ENCODE measurements at regions not wholly inside any gene's neighbourhood (a gene's known extent, or its start where the extent isn't known, plus 50 kb on each side); places are given as distances from the start of the nearest gene placed in this dataset.
A peak's percentile ranks its signal among the peaks of the same experiment; 100 is the strongest.

GRCh38 chr17:34068571-34068970, 186.5 kb upstream of the CCL2 start:
- H3K4me1 Mint-ChIP-seq = no peaks in the 10 kb centered on the region
- Histone ChIP-seq H3K27me3 (ENCODE audit: insufficient read depth, low read length) (no peaks in the 10 kb centered on the region), H3K9me3 (ENCODE audit: control insufficient read depth in 1 of 2, low read length in 2 of 2) (no peaks in the 10 kb centered on the region), H3K4me1 (ENCODE audit: insufficient read depth, low read length) (no peaks in the 10 kb centered on the region), H3K4me3 (ENCODE audit: low read length in 2 of 2) (no peak overlapping the region), H3K27ac (ENCODE audit: low read depth, low read length) (no peak overlapping the region), H3K36me3 (ENCODE audit: insufficient read depth, low read length) (no peaks in the 10 kb centered on the region)
- intact Hi-C loops (cut with micrococcal nuclease) = no loop called here
- CTCF ChIA-PET (ENCODE audit: partially characterized antibody) = no interaction called here
- H3K36me3 Mint-ChIP-seq = no peaks in the 10 kb centered on the region
- H3K27ac Mint-ChIP-seq = no peak overlapping the region
- DNase-seq = no peak
- H3K9me3 Mint-ChIP-seq = peaks cover 0 to 5% (median 1%) of the 10 kb centered on the region in 8 donors
- peaks cover 0 to 6% of the 10 kb centered on the region in 2 donors for H3K27me3 Mint-ChIP-seq
- POLR2A ChIA-PET (ENCODE audit: partially characterized antibody) = no interaction called here
- no peak overlapping the region for H3K4me3 Mint-ChIP-seq

DNA sequence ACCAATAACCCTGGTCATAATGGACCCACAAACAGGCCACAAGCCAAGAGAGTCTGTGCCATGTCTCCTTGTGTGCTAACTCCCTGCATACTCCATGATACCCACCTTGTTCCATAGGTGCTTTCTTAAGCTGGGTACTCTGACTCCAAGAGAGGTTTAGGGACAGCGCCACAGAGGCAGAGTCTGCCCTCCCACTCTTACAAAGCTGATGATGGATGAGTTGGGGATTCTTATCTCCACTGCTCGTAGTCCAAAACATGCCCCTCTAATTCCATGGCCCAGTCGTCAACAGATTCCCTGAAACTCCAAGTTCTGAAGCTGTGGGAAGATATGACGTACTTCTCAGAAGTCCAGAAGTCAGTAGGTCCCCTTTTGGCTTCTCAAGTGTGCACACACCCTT, 184.4 kb upstream of the CCL2 start:
- no peak overlapping the region for H3K4me3 ChIP-seq (ENCODE audit: low read length in 2 of 2)
- Mint-ChIP-seq H3K9me3 (peaks cover 0 to 3% (median 0%) of the 10 kb centered on the region in 8 donors), H3K36me3 (no peaks in the 10 kb centered on the region), H3K4me3 (no peak overlapping the region), H3K27ac (no peak overlapping the region), H3K4me1 (no peaks in the 10 kb centered on the region), H3K27me3 (peaks cover 0 to 11% of the 10 kb centered on the region in 2 donors)
- ChIA-PET POLR2A (ENCODE audit: partially characterized antibody) (no interaction called here), CTCF (ENCODE audit: partially characterized antibody) (no interaction called here)
- no peak for DNase-seq
- H3K36me3 ChIP-seq (ENCODE audit: insufficient read depth, low read length) = no peaks in the 10 kb centered on the region
- H3K9me3 ChIP-seq (ENCODE audit: control insufficient read depth in 1 of 2, low read length in 2 of 2) = no peaks in the 10 kb centered on the region
- intact Hi-C loops (cut with micrococcal nuclease) = no loop called here
- no peaks in the 10 kb centered on the region for H3K27me3 ChIP-seq (ENCODE audit: insufficient read depth, low read length)
- H3K27ac ChIP-seq (ENCODE audit: low read depth, low read length) = no peak overlapping the region
- no peaks in the 10 kb centered on the region for H3K4me1 ChIP-seq (ENCODE audit: insufficient read depth, low read length)

GRCh38 chr17:34071886-34072420, 183.1 kb upstream of the CCL2 start:
- no peaks in the 10 kb centered on the region for H3K4me1 ChIP-seq (ENCODE audit: insufficient read depth, low read length)
- Mint-ChIP-seq H3K27me3 (peaks cover 0 to 13% of the 10 kb centered on the region in 2 donors), H3K36me3 (no peaks in the 10 kb centered on the region), H3K4me1 (no peaks in the 10 kb centered on the region), H3K27ac (no peak overlapping the region), H3K9me3 (peaks cover 0 to 3% (median 1%) of the 10 kb centered on the region in 8 donors), H3K4me3 (no peak overlapping the region)
- no peaks in the 10 kb centered on the region for H3K36me3 ChIP-seq (ENCODE audit: insufficient read depth, low read length)
- no peak overlapping the region for H3K27ac ChIP-seq (ENCODE audit: low read depth, low read length)
- CTCF ChIA-PET (ENCODE audit: partially characterized antibody) = no interaction called here
- H3K9me3 ChIP-seq (ENCODE audit: control insufficient read depth in 1 of 2, low read length in 2 of 2) = no peaks in the 10 kb centered on the region
- POLR2A ChIA-PET (ENCODE audit: partially characterized antibody) = no interaction called here
- no peaks in the 10 kb centered on the region for H3K27me3 ChIP-seq (ENCODE audit: insufficient read depth, low read length)
- DNase-seq = no peak
- H3K4me3 ChIP-seq (ENCODE audit: low read length in 2 of 2) = no peak overlapping the region
- intact Hi-C loops (cut with micrococcal nuclease) = no loop called here

DNA sequence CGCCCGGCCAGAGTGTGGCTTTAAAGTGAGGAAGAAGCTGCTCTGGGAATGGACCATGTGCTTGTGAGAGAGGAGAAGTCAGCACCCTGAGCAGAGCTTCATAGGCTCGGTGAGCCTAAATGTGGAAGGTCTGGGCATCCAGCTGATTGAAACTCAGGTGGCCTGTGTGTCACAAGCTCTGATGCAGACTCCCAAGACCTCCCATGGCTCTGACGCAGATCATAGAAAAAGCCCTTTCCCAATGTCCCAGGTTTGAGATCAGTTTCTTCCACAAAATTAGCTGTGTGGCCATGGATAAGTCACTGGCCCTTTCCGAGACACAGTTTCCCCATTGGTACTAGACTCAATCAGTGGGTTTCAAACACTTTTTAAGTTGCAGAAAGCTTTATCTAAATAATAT, 180.0 kb upstream of the CCL2 start:
- Histone ChIP-seq H3K36me3 (ENCODE audit: insufficient read depth, low read length) (no peaks in the 10 kb centered on the region), H3K4me1 (ENCODE audit: insufficient read depth, low read length) (no peaks in the 10 kb centered on the region), H3K27me3 (ENCODE audit: insufficient read depth, low read length) (no peaks in the 10 kb centered on the region), H3K4me3 (ENCODE audit: low read length in 2 of 2) (no peak overlapping the region), H3K9me3 (ENCODE audit: control insufficient read depth in 1 of 2, low read length in 2 of 2) (no peaks in the 10 kb centered on the region), H3K27ac (ENCODE audit: low read depth, low read length) (no peak overlapping the region)
- DNase-seq = peak in 1 of 5 donors; percentile 8
- no peak overlapping the region for H3K27ac Mint-ChIP-seq
- no peaks in the 10 kb centered on the region for H3K36me3 Mint-ChIP-seq
- H3K4me1 Mint-ChIP-seq = no peaks in the 10 kb centered on the region
- intact Hi-C loops (cut with micrococcal nuclease) = no loop called here
- peaks cover 1 to 18% of the 10 kb centered on the region in 2 donors for H3K27me3 Mint-ChIP-seq
- no peak overlapping the region for H3K4me3 Mint-ChIP-seq
- CTCF ChIA-PET (ENCODE audit: partially characterized antibody) = no interaction called here
- POLR2A ChIA-PET (ENCODE audit: partially characterized antibody) = no interaction called here
- peaks cover 0 to 4% (median 2%) of the 10 kb centered on the region in 8 donors for H3K9me3 Mint-ChIP-seq

- Histone ChIP-seq H3K36me3 (ENCODE audit: insufficient read depth, low read length) (no peaks in the 10 kb centered on the region), H3K27me3 (ENCODE audit: insufficient read depth, low read length) (no peaks in the 10 kb centered on the region), H3K27ac (ENCODE audit: low read depth, low read length) (no peak overlapping the region), H3K9me3 (ENCODE audit: control insufficient read depth in 1 of 2, low read length in 2 of 2) (no peaks in the 10 kb centered on the region), H3K4me3 (ENCODE audit: low read length in 2 of 2) (no peak overlapping the region), H3K4me1 (ENCODE audit: insufficient read depth, low read length) (no peaks in the 10 kb centered on the region)
- CTCF ChIA-PET (ENCODE audit: partially characterized antibody) = no interaction called here
- Mint-ChIP-seq H3K4me3 (no peak overlapping the region), H3K4me1 (no peaks in the 10 kb centered on the region), H3K9me3 (peaks cover 0 to 4% (median 0%) of the 10 kb centered on the region in 8 donors), H3K27ac (no peak overlapping the region), H3K36me3 (no peaks in the 10 kb centered on the region), H3K27me3 (peaks cover 1 to 12% of the 10 kb centered on the region in 2 donors)
- intact Hi-C loops (cut with micrococcal nuclease) = no loop called here
- DNase-seq = peak in 1 of 5 donors; percentile 5
- POLR2A ChIA-PET (ENCODE audit: partially characterized antibody) = no interaction called here
These were observed 178.1 kb upstream of the CCL2 start for GRCh38 chr17:34076743-34077631.

DNA sequence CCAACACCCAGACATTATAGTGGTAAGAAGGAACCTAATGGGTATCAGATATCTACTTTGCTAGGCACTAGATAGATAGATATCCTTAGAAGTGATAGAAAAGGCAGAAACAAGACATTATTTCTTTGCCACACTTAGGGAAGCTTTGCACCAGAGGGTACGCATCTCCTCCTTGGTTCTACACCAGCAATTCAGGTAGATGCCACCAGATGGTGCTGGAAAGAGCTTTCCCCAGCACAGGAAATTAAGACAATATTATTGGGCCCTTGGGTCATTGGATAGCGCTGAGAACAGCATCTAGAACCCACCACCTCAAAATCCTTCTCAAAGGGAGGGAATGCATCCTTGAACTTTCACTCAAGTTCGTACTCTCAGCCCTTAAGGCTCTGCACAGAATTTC, 173.8 kb upstream of the CCL2 start:
- ChIA-PET CTCF (ENCODE audit: partially characterized antibody) (no interaction called here), POLR2A (ENCODE audit: partially characterized antibody) (no interaction called here)
- Histone ChIP-seq H3K27ac (ENCODE audit: low read depth, low read length) (no peak overlapping the region), H3K36me3 (ENCODE audit: insufficient read depth, low read length) (no peaks in the 10 kb centered on the region), H3K27me3 (ENCODE audit: insufficient read depth, low read length) (no peaks in the 10 kb centered on the region), H3K4me3 (ENCODE audit: low read length in 2 of 2) (no peak overlapping the region), H3K4me1 (ENCODE audit: insufficient read depth, low read length) (no peaks in the 10 kb centered on the region), H3K9me3 (ENCODE audit: control insufficient read depth in 1 of 2, low read length in 2 of 2) (no peaks in the 10 kb centered on the region)
- peaks cover 0 to 4% (median 0%) of the 10 kb centered on the region in 8 donors for H3K9me3 Mint-ChIP-seq
- H3K4me1 Mint-ChIP-seq = no peaks in the 10 kb centered on the region
- intact Hi-C loops (cut with micrococcal nuclease) = no loop called here
- no peaks in the 10 kb centered on the region for H3K36me3 Mint-ChIP-seq
- H3K4me3 Mint-ChIP-seq = no peak overlapping the region
- DNase-seq = no peak
- H3K27me3 Mint-ChIP-seq = peaks cover 1 to 6% of the 10 kb centered on the region in 2 donors
- no peak overlapping the region for H3K27ac Mint-ChIP-seq

DNA sequence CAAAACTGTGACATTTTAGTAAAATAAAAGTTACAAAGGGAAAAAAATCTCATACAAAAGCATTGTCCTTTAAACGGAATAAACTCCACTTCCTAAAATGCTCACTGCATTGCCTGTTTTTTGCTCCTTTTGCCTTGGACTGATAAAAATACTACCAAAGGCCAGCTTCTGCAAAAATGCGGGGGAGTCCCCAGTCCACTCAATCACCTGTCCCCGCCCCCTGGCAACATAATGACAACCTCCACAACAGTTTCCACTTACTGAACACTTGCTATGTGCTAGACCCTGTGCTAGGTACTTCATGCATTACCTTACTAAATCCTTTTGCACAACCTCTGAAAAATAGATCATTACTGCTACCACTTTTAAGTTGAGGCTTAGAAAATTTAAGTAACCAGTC, 172.7 kb upstream of the CCL2 start:
- POLR2A ChIA-PET (ENCODE audit: partially characterized antibody) = no interaction called here
- DNase-seq = peak in 1 of 5 donors; percentile 6
- no peaks in the 10 kb centered on the region for H3K4me1 Mint-ChIP-seq
- no peaks in the 10 kb centered on the region for H3K9me3 ChIP-seq (ENCODE audit: control insufficient read depth in 1 of 2, low read length in 2 of 2)
- H3K27me3 Mint-ChIP-seq = peaks cover 1 to 6% of the 10 kb centered on the region in 2 donors
- CTCF ChIA-PET (ENCODE audit: partially characterized antibody) = no interaction called here
- H3K36me3 Mint-ChIP-seq = no peaks in the 10 kb centered on the region
- no peak overlapping the region for H3K27ac ChIP-seq (ENCODE audit: low read depth, low read length)
- no peak overlapping the region for H3K27ac Mint-ChIP-seq
- peaks cover 0 to 2% (median 0%) of the 10 kb centered on the region in 8 donors for H3K9me3 Mint-ChIP-seq
- no peaks in the 10 kb centered on the region for H3K36me3 ChIP-seq (ENCODE audit: insufficient read depth, low read length)
- H3K4me3 ChIP-seq (ENCODE audit: low read length in 2 of 2) = no peak overlapping the region
- intact Hi-C loops (cut with micrococcal nuclease) = no loop called here
- no peaks in the 10 kb centered on the region for H3K4me1 ChIP-seq (ENCODE audit: insufficient read depth, low read length)
- H3K4me3 Mint-ChIP-seq = no peak overlapping the region
- H3K27me3 ChIP-seq (ENCODE audit: insufficient read depth, low read length) = no peaks in the 10 kb centered on the region

All from CD4-positive, alpha-beta memory T cell (primary cell).